ENCODE measurements at regions not wholly inside any gene's neighbourhood (a gene's known extent, or its start where the extent isn't known, plus 50 kb on each side); places are given as distances from the start of the nearest gene placed in this dataset.
"Not testable (repeated sequence)": the region's sequence is repeated elsewhere in the genome, so short reads cannot be mapped to it uniquely, and the experiment has no call there.

DNA sequence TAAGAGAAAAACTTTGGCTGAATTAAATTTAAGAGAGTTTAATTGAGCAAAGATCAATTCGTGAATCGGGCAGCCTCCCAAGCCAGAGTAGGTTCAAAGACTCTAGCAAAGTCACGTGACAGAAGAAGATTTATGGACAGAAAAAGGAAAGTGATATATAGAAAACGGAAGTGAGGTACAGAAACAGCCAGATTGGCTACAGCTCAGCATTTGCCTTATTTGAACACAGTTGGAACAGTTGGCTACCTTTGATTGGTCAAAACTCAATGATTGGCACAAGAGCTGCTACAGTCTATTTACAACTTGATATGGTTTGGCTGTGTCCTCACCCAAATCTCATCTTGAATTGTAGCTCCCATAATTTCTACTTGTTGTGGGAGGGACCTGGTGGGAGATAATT is 102.6 kb downstream of the PLG start:
- DNase-seq, result no peak

DNA sequence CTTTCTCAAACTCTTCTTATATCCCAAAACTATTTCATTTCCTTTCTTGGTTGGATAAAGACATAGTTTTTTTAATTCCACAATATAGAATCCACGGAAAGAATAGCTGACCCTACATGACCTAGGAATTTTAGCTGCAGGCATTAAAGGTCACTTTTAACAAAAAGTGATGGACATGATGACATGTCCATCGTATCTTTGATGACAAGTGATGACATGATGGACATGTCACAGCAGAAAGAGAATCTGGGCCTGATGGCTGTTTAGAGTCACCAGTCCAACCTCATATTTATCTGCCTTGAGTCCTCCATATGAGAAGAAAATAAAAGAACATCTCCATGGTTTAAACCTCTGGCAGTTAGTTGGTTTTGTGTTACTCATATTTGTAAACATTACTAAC is 106.2 kb downstream of the PLG start:
- DNase-seq, result no peak

DNA sequence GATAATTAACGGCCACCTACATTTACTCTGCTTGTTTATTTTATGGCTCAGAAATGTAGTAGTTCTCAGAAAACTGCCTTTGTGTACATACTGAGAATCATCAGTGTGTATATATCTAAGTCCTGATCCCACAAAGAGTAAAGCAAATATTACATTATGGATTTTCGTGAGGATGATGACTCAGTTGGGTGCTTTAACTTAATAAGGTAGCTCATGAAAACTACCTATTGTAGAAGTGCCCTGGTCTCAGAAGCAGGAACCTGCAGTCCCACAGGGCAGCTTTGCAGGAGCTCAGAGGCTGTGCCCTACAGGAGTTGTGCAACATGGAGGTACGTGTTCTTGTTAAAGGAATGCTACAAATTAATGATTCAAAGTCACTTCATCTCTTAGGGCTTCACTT is 108.2 kb downstream of the PLG start:
- DNase-seq, result no peak

DNA sequence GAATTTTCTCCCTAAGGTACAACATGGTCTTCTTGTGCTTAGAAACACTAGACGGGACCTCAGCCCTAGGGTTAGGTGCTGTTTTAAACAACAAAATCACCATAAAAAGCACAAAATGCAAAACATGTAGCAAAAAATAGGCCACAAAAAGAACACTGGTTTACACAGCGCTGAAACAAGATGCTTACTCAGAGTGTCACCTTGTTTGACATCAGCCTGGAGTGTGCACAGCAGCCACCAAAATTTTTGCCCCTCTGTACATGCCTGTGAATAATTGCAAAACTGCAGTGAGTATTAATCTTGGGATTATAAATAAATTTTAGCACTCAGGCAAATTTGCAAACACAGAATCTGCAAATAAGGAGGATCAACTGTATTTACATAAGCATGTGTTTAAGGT is 110.1 kb downstream of the PLG start:
- no peak for DNase-seq

DNA sequence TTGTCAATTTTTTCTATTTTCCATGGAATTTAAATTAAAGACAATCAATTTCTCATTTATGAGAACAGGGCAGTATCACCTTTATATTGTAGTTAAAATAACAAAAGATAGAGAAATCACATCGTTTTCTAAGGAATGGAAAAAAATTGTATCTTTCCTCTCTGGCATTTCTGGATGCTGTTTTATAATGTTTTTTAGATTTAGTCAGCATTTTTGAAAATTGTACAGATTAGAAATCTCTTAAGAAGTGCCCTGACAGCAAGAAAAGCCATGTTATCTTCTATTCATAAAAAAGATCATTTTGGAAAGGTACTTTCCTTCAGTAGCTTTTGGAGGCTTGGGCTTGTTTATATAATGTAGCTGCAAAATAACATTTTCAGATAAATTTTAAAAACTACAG is 116.9 kb downstream of the PLG start:
- no peak for DNase-seq

DNA sequence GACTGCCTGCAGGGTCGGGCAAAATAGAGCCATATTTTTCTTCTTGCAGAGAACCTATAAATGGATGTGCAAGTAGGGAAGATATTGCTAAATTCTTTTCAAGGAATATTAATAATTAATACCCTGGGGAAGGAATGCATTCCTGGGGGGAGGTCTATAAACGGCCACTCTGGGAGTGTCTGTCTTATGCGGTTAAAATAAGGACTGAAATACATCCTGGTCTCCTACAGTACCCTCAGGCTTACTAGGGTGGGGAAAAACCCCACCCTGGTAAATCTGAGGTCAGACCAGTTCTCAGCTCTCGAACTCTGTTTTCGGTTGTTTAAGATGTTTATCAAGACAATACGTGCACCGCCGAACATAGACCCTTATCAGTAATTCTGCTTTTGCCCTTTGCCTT is 118.6 kb downstream of the PLG start:
- not testable (repeated sequence) for DNase-seq

GRCh38 chr6:160831739-160832138 is 129.7 kb downstream of the PLG start:
- no peak for DNase-seq

- DNase-seq, result no peak
Measured at GRCh38 chr6:160832422-160832821, 130.4 kb downstream of the PLG start.

GRCh38 chr6:160837146-160837545 is 135.1 kb downstream of the PLG start:
- peak in 1 of 3 donors; percentile 7 for DNase-seq

DNA sequence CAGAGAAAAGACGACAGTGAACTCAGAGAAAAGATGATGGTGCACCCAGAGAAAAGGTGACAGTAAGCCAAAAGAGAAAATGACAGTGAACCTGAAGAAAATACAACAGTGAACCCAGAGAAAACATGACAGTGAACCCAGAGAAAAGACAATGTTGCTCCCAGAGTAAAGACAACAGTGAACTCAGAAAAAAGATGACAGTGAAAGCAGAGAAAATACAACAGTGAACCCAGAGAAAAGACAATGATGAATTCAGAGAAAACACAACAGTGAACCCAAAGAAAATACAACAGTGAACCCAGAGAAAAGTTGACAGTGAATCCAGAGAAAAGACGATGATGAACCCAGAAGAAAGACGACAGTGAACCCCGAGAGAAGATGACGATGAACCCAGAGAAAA is 140.5 kb upstream of the MAP3K4 start:
- DNase-seq, result no peak

- no peak for DNase-seq
Measured at GRCh38 chr6:160853946-160854345, 137.6 kb upstream of the MAP3K4 start.

GRCh38 chr6:160858886-160859285 is 132.7 kb upstream of the MAP3K4 start:
- DNase-seq, result no peak

DNA sequence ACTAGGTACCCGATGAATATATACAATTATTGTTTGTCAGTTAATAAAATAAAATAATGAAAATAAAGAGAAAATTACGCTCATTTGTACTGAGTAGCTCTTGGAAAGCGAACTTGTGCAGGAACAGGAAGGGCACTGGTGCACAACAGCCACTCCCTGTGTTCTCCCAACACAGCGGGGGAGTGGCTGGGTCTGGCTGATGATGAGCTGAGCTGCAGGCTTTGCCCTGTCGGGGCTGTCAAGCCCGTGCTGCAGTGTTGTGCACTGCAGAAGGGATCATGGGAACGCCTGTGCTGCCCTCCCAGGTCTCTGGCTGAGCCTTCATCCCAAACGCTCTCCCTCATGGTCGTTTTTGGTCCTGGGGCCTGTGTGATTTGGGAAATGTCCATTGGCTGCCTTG is 131.7 kb upstream of the MAP3K4 start:
- DNase-seq, result no peak

DNA sequence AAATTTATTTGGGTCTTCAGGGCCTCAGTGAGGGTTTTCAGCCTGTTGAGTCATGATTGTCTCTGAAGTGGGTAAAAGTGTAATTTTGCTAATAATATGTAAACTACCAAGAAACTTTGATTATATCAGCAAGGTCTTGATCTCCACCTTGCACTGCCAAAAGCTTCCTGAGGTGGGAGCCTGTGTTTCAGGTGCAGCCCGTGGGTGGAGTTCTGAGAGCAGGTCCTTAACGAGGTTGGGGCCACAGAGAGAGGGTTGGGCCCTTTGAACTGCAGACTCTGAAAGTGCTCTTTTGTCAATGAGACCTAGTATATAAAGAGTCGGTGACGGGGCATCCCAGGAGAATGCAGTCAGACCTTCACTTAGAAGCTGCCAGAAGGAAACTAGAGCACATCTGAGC is 129.7 kb upstream of the MAP3K4 start:
- DNase-seq, result no peak

- DNase-seq, result no peak
Measured at GRCh38 chr6:160863782-160864181, 127.8 kb upstream of the MAP3K4 start.

DNA sequence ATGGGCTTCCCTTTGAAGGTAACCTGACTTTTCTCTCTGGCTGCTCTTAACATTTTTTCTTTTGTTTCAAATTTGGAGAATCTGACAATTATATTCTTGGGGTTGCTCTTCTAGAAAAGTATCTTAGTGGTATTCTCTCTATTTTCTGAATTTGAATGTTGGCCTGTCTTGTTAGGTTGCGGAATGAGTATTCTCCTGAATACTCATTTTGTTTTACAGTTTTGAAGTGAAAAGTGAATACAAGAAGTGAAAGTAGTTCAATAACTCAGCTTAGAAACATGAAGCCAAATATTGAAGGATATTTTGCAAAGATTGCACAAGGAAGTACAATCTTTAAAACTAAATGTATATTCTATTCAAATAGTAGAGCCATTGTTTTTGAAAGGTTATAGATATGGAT is 120.2 kb upstream of the MAP3K4 start:
- DNase-seq, result no peak

GRCh38 chr6:160881148-160881808 is 110.3 kb upstream of the MAP3K4 start:
- no peak for DNase-seq

DNA sequence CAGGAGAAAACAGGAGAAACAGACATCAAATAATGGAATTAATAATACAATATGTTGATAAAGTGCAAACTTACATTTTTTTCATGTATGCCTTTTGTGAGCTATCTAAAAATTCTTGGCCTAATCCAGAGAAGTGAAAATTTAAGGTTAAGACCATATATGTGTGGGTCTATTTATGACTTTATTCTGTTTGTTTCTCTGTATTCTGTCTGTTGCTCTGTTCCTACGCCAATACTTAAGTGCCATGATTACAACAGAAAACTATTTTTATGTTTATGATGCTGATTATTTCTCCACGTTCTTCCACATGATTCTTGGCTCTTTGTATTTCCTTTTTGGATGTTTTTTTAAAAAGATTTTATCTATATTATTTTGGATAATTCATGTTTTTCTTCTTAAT is 109.6 kb upstream of the MAP3K4 start:
- DNase-seq, result no peak

- DNase-seq, result no peak
Measured at GRCh38 chr6:160882791-160883279, 108.7 kb upstream of the MAP3K4 start.

- DNase-seq, result no peak
Measured at GRCh38 chr6:160883560-160883959, 108.0 kb upstream of the MAP3K4 start.

DNA sequence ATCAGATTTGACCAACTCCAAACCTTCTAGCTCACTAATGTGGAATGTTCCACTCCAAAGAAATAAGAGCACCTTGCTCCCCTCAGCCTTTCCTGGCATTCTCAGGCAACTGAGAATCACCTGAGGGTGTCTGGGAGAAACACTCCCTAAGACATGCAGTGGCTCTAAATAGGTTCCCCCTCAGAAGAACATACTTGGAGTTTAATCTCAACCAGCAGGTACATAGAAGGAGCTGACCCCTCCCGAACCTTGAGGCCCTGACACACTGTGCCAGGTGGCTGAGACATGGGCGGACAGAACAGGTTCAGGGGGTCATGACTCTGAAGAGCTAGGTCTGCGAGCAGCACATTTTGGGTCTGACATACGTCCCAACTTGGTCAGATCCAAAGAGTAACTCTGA is 107.6 kb upstream of the MAP3K4 start:
- no peak for DNase-seq

DNA sequence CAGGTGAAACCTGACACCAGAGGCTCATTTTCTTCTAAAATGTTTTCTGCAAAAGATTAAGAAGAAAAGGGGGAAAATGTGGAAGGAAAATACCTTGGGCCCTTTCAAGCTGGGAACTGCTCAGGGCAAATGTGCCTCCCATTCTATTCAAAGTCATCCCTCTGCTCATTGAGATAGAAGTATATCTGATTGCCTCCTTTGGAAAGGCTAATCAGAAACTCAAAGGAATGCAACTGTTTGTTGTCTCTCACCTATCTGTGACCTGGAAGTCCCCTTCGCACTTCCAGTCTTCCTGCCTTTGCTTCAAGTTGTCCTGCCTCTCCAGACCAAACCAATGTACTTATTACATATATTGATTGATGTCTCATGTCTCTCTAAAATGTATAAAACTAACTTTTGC is 102.4 kb upstream of the MAP3K4 start:
- DNase-seq, result not testable (repeated sequence)

DNA sequence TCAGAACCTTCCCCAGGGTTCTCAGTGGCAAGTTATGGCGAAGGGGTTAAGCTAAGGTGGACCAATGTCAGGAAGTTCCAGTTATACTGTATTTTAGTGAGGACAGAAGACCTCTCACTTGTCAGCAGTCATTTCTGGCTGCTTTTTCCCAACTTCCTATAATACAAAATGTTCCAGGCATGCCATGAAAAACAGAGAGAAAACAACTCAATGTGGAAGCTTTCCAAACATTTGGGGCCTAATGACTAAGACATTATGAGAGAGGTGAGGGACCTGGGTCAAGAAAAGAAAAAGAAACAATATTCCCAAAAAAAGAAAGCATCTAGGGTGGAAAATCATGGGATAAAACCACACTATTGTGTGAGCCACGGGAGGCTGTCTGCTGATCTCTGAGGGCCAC is 99.9 kb upstream of the MAP3K4 start:
- no peak for DNase-seq

DNA sequence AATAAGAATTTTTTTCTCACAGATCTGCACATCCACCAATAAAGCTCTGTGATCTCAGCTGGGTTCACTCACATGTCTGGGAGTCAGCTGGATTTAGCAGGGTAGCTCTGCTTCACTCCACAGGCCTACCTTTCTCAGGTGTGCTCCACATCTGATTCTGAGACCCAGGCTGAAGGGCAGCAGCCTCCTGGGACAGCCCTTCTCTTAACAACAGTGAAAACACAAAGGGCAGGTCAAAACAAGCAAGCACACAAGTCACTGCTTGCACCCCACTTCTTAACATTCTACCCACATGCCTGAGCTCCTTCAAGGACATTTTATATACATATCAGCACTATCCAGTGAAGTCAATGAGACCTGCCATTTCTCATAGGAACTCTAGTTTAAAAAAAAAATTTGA is 96.0 kb upstream of the MAP3K4 start:
- no peak for DNase-seq

Data from muscle of back (tissue), 3 donors.